CD4-positive, CD25-positive, alpha-beta regulatory T cell (primary cell): ENCODE measurements at regions not wholly inside any gene's neighbourhood (a gene's known extent, or its start where the extent isn't known, plus 50 kb on each side); places are given as distances from the start of the nearest gene placed in this dataset.

Experiments used
- ATAC-seq, 2 donors: fragments of 150-1000 bp; cut with Tn5 transposase; one replicate each; pipeline ENCODE4 v1.10.0; 2021; ENCODE audit warnings: low read depth in 2 of 2, moderate number of reproducible peaks in 2 of 2, moderate library complexity in 1 of 2
- DNase-seq, 3 donors: peaks; one replicate each; pipeline versions ENCODE4 v3.0.0 to v3.0.0-alpha.2; 2012 to 2022; ENCODE audit warnings: mixed read lengths in 1 of 3
- H3K27ac ChIP-seq: one replicate; pipeline ENCODE4 v1.7.0; 2013; ENCODE audit warnings: mild to moderate bottlenecking, low read length; ENCODE audit not compliant: insufficient read depth, poor library complexity, severe bottlenecking
- H3K27me3 ChIP-seq: one replicate; pipeline ENCODE4 v1.7.0; 2013; ENCODE audit warnings: low read length; ENCODE audit not compliant: control insufficient read depth, insufficient read depth
- H3K36me3 ChIP-seq: one replicate; pipeline ENCODE4 v1.7.0; 2013; ENCODE audit warnings: mild to moderate bottlenecking, low read length, moderate library complexity; ENCODE audit not compliant: control insufficient read depth, insufficient read depth
- H3K4me1 ChIP-seq: 2 replicates; pipeline ENCODE4 v1.7.0; 2013; ENCODE audit warnings: mild to moderate bottlenecking, low read length; ENCODE audit not compliant: insufficient read depth, control insufficient read depth, poor library complexity, severe bottlenecking
- H3K4me3 ChIP-seq: one replicate; pipeline ENCODE4 v1.7.0; 2013; ENCODE audit warnings: low read depth, mild to moderate bottlenecking, low read length, moderate library complexity
- H3K9me3 ChIP-seq, 2 experiments: 1 replicate in 1 of 2; 2 replicates in 1 of 2; pipeline ENCODE4 v1.7.0; 2013; ENCODE audit warnings: low read length in 2 of 2, mild to moderate bottlenecking in 1 of 2, moderate library complexity in 1 of 2; ENCODE audit not compliant: control insufficient read depth in 2 of 2
- H3K27ac Mint-ChIP-seq, 3 donors: one replicate each; pipeline ENCODE4 v1.8.0; 2020 to 2022; ENCODE audit warnings: mild to moderate bottlenecking in 3 of 3, mixed read lengths in 3 of 3, moderate library complexity in 2 of 3
- H3K27me3 Mint-ChIP-seq: one replicate; pipeline ENCODE4 v1.8.0; 2022; ENCODE audit warnings: mild to moderate bottlenecking, mixed read lengths
- H3K36me3 Mint-ChIP-seq: one replicate; pipeline ENCODE4 v1.8.0; 2020; ENCODE audit warnings: mixed read lengths
- H3K4me1 Mint-ChIP-seq, 4 donors: one replicate each; pipeline ENCODE4 v1.8.0; 2020 to 2022; ENCODE audit warnings: mixed read lengths in 4 of 4, mild to moderate bottlenecking in 1 of 4
- H3K4me3 Mint-ChIP-seq, 4 donors: one replicate each; pipeline ENCODE4 v1.8.0; 2020 to 2022; ENCODE audit warnings: mild to moderate bottlenecking in 4 of 4, mixed read lengths in 4 of 4, moderate library complexity in 3 of 4
- H3K9me3 Mint-ChIP-seq, 7 donors: one replicate each; pipeline ENCODE4 v1.8.0; 2020 to 2022; ENCODE audit warnings: mixed read lengths in 7 of 7, mild to moderate bottlenecking in 3 of 7, moderate library complexity in 2 of 7

DNA sequence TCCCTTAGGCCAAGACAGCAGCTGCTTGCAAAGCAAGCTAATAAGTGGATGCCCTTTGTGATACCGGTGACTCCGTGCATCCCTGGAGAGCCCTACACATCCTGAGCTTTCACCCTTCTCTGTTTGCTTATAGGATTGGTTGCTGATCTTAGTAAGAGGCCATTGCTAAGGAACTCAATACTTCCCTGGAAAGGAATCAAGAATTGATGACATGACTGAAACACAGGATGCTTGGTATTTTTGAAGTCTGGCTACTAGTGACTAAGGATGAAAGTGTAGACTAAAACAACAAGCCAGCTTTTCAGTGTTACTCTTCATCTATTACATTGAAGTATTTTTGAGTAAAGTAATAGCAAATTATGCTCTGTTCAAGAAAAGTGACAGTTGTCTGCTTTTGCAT is 123.0 kb upstream of the SERPINE2 start:
- no peak overlapping the region for H3K27ac ChIP-seq
- Mint-ChIP-seq H3K27me3 (no peaks in the 10 kb centered on the region), H3K4me1 (no peaks in the 10 kb centered on the region), H3K9me3 (peaks cover 0 to 1% (median 0%) of the 10 kb centered on the region in 7 donors), H3K4me3 (no peak overlapping the region), H3K36me3 (no peaks in the 10 kb centered on the region), H3K27ac (no peak overlapping the region)
- H3K4me1 ChIP-seq, result no peaks in the 10 kb centered on the region
- no peaks in the 10 kb centered on the region for H3K36me3 ChIP-seq
- DNase-seq (no peak), ATAC-seq (no peak)
- no peaks in the 10 kb centered on the region for H3K9me3 ChIP-seq
- H3K27me3 ChIP-seq, result peaks cover 2% of the 10 kb centered on the region
- H3K4me3 ChIP-seq, result no peak overlapping the region

DNA sequence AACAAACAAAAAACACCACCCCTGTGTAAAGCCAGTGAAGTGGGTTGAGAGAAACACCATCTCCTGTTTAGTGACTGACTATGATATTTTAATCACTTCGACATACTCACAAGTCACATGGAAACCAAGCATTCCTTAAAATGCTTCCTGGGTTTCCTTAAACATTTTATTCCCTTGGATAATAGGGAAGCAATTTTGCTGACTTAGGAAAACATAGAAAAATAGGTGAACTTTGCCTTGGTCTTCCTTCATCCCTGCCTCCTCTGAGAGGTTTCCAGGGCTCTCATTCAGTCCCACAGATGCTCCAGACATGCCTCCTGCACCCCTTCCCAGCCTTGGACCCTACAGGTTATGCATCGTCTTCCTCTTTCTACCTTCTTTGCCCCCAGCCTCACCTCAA is 122.6 kb upstream of the SERPINE2 start:
- Mint-ChIP-seq H3K27ac (no peak overlapping the region), H3K36me3 (no peaks in the 10 kb centered on the region), H3K9me3 (peaks cover 0 to 1% (median 0%) of the 10 kb centered on the region in 7 donors), H3K4me1 (no peaks in the 10 kb centered on the region), H3K27me3 (no peaks in the 10 kb centered on the region), H3K4me3 (no peak overlapping the region)
- ATAC-seq, result no peak
- Histone ChIP-seq H3K36me3 (no peaks in the 10 kb centered on the region), H3K27me3 (peaks cover 2% of the 10 kb centered on the region), H3K9me3 (no peaks in the 10 kb centered on the region), H3K4me3 (no peak overlapping the region), H3K27ac (no peak overlapping the region), H3K4me1 (no peaks in the 10 kb centered on the region)
- DNase-seq, result no peak

- H3K4me3 Mint-ChIP-seq, result no peak overlapping the region
These were observed 121.8 kb upstream of the SERPINE2 start for GRCh38 chr2:224160917-224161316.

GRCh38 chr2:224159345-224159928 is 120.4 kb upstream of the SERPINE2 start:
- Histone ChIP-seq H3K4me1 (no peaks in the 10 kb centered on the region), H3K27ac (no peak overlapping the region), H3K4me3 (no peak overlapping the region), H3K9me3 (no peaks in the 10 kb centered on the region), H3K36me3 (no peaks in the 10 kb centered on the region), H3K27me3 (peaks cover 2% of the 10 kb centered on the region)
- Mint-ChIP-seq H3K4me1 (no peaks in the 10 kb centered on the region), H3K4me3 (no peak overlapping the region), H3K9me3 (no peaks in the 10 kb centered on the region), H3K36me3 (no peaks in the 10 kb centered on the region), H3K27ac (no peak overlapping the region), H3K27me3 (no peaks in the 10 kb centered on the region)
- no peak for DNase-seq
- ATAC-seq, result no peak

More at GRCh38 chr2:224160917-224161316, 121.8 kb upstream of the SERPINE2 start:
- no peak overlapping the region for H3K4me3 ChIP-seq
- H3K27ac Mint-ChIP-seq, result no peak overlapping the region
- DNase-seq (no peak), ATAC-seq (no peak)
- no peaks in the 10 kb centered on the region for H3K4me1 ChIP-seq
- H3K27me3 ChIP-seq, result peaks cover 2% of the 10 kb centered on the region
- H3K27me3 Mint-ChIP-seq, result no peaks in the 10 kb centered on the region
- H3K9me3 ChIP-seq, result no peaks in the 10 kb centered on the region
- no peaks in the 10 kb centered on the region for H3K36me3 Mint-ChIP-seq
- H3K27ac ChIP-seq, result no peak overlapping the region
- no peaks in the 10 kb centered on the region for H3K36me3 ChIP-seq
- peaks cover 0 to 1% (median 0%) of the 10 kb centered on the region in 7 donors for H3K9me3 Mint-ChIP-seq
- no peaks in the 10 kb centered on the region for H3K4me1 Mint-ChIP-seq

DNA sequence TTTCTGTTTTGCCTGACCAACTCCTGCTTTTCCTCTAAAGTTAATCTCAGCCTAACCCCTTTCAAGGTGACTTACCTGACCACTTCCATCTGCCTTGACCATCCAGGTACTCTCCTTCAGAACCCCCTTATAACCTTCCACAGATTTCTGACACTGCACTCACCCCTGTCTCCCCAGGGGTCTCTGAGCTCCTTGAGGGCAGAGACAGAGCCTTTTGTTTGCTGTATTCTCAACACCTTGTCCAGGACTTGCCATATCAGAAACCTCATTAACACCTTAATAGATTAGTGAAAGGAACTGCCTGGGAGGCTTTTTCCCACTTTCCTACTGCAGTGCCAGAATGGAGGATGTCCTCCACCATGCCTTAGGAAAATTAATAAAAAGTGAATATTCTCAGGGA is 119.7 kb upstream of the SERPINE2 start:
- Histone ChIP-seq H3K4me1 (no peaks in the 10 kb centered on the region), H3K4me3 (no peak overlapping the region), H3K27me3 (peaks cover 2% of the 10 kb centered on the region), H3K27ac (no peak overlapping the region), H3K36me3 (no peaks in the 10 kb centered on the region), H3K9me3 (no peaks in the 10 kb centered on the region)
- ATAC-seq, result no peak
- Mint-ChIP-seq H3K4me1 (no peaks in the 10 kb centered on the region), H3K27ac (no peak overlapping the region), H3K9me3 (no peaks in the 10 kb centered on the region), H3K4me3 (peak overlapping the region in 1 of 4 donors; percentile 47), H3K27me3 (no peaks in the 10 kb centered on the region), H3K36me3 (no peaks in the 10 kb centered on the region)
- DNase-seq, result no peak

GRCh38 chr2:224158061-224158460 is 119.0 kb upstream of the SERPINE2 start:
- no peaks in the 10 kb centered on the region for H3K9me3 Mint-ChIP-seq
- H3K27me3 Mint-ChIP-seq, result no peaks in the 10 kb centered on the region
- no peaks in the 10 kb centered on the region for H3K36me3 Mint-ChIP-seq
- no peaks in the 10 kb centered on the region for H3K36me3 ChIP-seq
- DNase-seq, result no peak
- H3K27ac ChIP-seq, result no peak overlapping the region
- no peak overlapping the region for H3K4me3 ChIP-seq
- H3K4me1 ChIP-seq, result no peaks in the 10 kb centered on the region
- H3K4me3 Mint-ChIP-seq, result no peak overlapping the region
- H3K9me3 ChIP-seq, result no peaks in the 10 kb centered on the region
- no peaks in the 10 kb centered on the region for H3K27me3 ChIP-seq
- no peak overlapping the region for H3K27ac Mint-ChIP-seq
- ATAC-seq, result no peak
- H3K4me1 Mint-ChIP-seq, result no peaks in the 10 kb centered on the region

DNA sequence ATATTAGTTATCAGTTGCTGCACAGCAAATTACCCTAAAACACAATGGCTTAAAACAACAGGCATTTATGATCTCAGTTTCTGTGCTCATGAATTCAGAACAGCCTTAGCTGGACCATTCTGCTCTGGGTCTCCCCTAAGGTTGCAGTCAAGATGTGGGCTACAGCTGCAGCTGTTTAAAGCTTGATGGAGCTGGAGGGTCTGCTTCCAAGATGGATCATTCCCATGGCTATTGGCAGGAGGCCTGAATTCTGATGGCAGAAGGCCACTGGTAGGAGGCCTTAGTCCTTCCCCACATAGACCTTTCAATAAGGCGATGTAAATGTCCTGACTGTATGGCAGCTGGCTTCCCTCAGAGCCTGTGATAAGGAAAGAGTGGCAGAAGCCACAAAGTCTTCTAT is 118.6 kb upstream of the SERPINE2 start:
- H3K36me3 Mint-ChIP-seq, result no peaks in the 10 kb centered on the region
- H3K4me1 Mint-ChIP-seq, result no peaks in the 10 kb centered on the region
- no peaks in the 10 kb centered on the region for H3K27me3 Mint-ChIP-seq
- H3K36me3 ChIP-seq, result no peaks in the 10 kb centered on the region
- H3K27ac ChIP-seq, result no peak overlapping the region
- DNase-seq, result no peak
- H3K4me1 ChIP-seq, result no peaks in the 10 kb centered on the region
- no peak for ATAC-seq
- no peak overlapping the region for H3K4me3 ChIP-seq
- H3K9me3 Mint-ChIP-seq, result no peaks in the 10 kb centered on the region
- H3K4me3 Mint-ChIP-seq, result no peak overlapping the region
- no peaks in the 10 kb centered on the region for H3K27me3 ChIP-seq
- no peak overlapping the region for H3K27ac Mint-ChIP-seq
- H3K9me3 ChIP-seq, result no peaks in the 10 kb centered on the region

GRCh38 chr2:224156436-224156835 is 117.3 kb upstream of the SERPINE2 start:
- Mint-ChIP-seq H3K9me3 (no peaks in the 10 kb centered on the region), H3K27ac (no peak overlapping the region), H3K27me3 (no peaks in the 10 kb centered on the region), H3K36me3 (no peaks in the 10 kb centered on the region), H3K4me3 (no peak overlapping the region), H3K4me1 (no peaks in the 10 kb centered on the region)
- Histone ChIP-seq H3K9me3 (no peaks in the 10 kb centered on the region), H3K36me3 (no peaks in the 10 kb centered on the region), H3K4me1 (no peaks in the 10 kb centered on the region), H3K27ac (no peak overlapping the region), H3K4me3 (no peak overlapping the region), H3K27me3 (no peaks in the 10 kb centered on the region)
- no peak for ATAC-seq
- no peak for DNase-seq
